K562 (cell line): ENCODE measurements at regions not wholly inside any gene's neighbourhood (a gene's known extent, or its start where the extent isn't known, plus 50 kb on each side); places are given as distances from the start of the nearest gene placed in this dataset.

Experiments used
- ZBTB40 ChIP-seq, 2 experiments: fragments of 450-650 bp in 1 of 2; sonication (generic) in 1 of 2; formaldehyde crosslinking in 1 of 2; IDR thresholded peaks; 2 replicates each; pipeline versions ENCODE4 v1.7.1 to v1.9.0; 2016 to 2022; ENCODE audit warnings: inconsistent platforms in 1 of 2, mild to moderate bottlenecking in 1 of 2, missing genetic modification reagents in 1 of 2
- ZNF395 ChIP-seq: fragments of 200-800 bp; sonication (Bioruptor generic); IDR thresholded peaks from 2 replicates; pipeline ENCODE4 v1.6.1; 2017; ENCODE audit warnings: missing genetic modification characterization, missing compliant biosample characterization

GRCh38 chr10:44186150-44186549, 198.7 kb downstream of the CXCL12 start (continued):
- TF ChIP-seq ZBTB40 (IDR thresholded peaks at IDR 0.05) (no peak), ZBTB40 (CRISPR knock-in tag; IDR thresholded peaks at IDR 0.05) (no peak), ZNF395 (CRISPR knock-in tag) (no peak)
